GM19395 (cell line): ENCODE measurements at regions not wholly inside any gene's neighbourhood (a gene's known extent, or its start where the extent isn't known, plus 50 kb on each side); places are given as distances from the start of the nearest gene placed in this dataset.

Source experiments
- ATAC-seq: cut with Tn5 transposase; IDR thresholded peaks from one replicate; pipeline ENCODE4 v1.9.1; 2021; ENCODE audit warnings: mild to moderate bottlenecking, moderate library complexity; ENCODE audit not compliant: unreplicated experiment

- no peak for ATAC-seq
These were observed 77.9 kb upstream of the HSD17B12 start for GRCh38 chr11:43602670-43603069.

GRCh38 chr11:43614214-43614613 lies 66.3 kb upstream of the HSD17B12 start:
- no peak for ATAC-seq

- no peak for ATAC-seq
These were observed 60.6 kb upstream of the HSD17B12 start for GRCh38 chr11:43619863-43620505.

- ATAC-seq: no peak
These were observed 53.7 kb upstream of the HSD17B12 start for GRCh38 chr11:43626798-43627197.
